Retina (tissue), 1 donor: ENCODE measurements at regions not wholly inside any gene's neighbourhood (a gene's known extent, or its start where the extent isn't known, plus 50 kb on each side); places are given as distances from the start of the nearest gene placed in this dataset.

Experiments
- DNase-seq: peaks from one replicate; pipeline ENCODE4 v3.0.0-alpha.2; 2016

DNA sequence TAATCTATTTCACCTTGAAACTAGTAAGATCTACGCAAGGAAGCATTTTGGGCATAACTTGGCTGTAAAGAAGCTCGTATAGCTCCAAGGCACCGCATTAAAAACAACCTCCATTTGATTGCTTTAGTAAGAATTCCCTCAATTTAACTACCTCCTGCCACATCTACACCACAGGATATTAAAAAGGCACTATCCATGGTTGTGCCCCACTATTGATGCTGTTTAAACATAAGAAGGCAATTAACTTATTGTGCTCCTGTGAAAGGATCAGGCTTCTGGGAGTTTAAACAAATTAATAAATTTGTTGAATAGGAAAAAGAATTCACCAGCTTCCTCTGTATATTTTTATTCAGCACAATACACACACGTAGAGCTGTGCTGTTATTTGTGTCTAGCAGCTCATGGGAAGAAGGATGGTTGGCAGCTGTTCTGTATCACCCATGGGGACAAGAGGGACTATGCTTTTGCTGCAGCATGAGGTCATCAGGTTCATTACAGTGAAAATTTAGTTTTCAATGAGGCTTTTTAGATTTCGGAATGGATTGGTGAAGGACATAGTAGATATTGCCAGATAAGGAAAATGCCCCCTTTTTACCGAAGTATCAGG is 513.3 kb downstream of the HAO1 start:
- peak; percentile 19 for DNase-seq

- DNase-seq = no peak
Observed at GRCh38 chr20:7428946-7429345, 511.3 kb downstream of the HAO1 start.

DNA sequence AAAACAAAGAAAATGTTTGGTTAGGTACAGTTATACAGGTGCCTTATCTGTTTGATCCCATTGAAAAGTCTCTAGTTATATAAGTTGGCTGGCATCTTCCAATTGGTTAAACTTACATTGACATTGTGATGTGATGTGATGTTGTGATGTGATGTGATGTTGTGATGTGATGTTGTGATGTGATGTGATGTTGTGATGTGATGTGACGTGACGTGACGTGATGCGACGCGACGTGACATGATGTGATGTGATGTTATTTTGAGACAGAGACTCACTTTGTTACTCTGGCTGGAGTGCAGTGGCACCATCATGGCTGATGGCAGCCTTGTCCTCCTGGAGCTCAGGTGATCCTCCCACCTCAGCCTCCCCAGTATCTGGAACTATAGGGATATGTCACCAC is 507.6 kb downstream of the HAO1 start:
- DNase-seq = no peak

- no peak for DNase-seq
Observed at GRCh38 chr20:7437311-7437710, 502.9 kb downstream of the HAO1 start.

DNA sequence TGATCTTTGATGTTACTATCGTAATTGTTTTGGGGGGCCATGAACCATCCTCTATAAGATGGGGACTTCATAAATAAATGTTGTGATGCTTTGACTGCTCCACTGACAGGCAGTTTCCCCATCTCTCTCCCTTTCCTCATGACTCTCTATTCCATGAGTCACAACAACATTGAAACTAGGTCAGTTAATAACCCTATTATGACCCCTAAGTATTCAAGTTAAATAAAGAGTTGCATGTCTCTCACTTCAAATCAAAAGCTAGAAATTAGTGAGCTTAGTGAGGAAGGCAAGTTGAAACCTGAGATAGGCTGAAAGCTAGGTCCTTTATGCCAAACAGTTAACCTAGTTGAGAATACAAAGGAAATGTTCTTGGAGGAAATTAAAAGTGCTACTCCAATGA is 491.0 kb downstream of the HAO1 start:
- DNase-seq = no peak

GRCh38 chr20:7452890-7453289 is 487.4 kb downstream of the HAO1 start:
- DNase-seq = no peak

- no peak for DNase-seq
Observed at GRCh38 chr20:7454047-7454446, 486.2 kb downstream of the HAO1 start.

GRCh38 chr20:7458459-7458858 is 481.8 kb downstream of the HAO1 start:
- no peak for DNase-seq

DNA sequence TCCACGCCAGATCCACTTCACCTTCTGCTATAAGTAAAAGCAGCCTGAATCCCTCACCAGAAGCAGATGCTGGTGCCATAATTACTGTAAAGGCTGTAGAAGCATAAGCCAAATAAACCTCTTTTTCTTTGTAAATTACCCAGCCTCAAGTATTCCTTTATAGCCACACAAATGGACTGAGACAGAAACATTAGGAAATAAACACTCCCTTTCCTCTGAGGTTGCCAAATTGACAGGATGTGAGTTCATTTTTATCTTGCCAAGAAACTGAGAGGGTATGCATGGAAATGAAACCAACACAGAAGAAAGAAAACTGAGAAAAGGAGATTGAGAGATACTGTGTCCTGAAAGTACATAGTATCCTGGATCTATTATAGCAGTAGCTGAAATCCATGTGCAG is 481.2 kb downstream of the HAO1 start:
- DNase-seq = no peak

- no peak for DNase-seq
Observed at GRCh38 chr20:7463290-7463689, 477.0 kb downstream of the HAO1 start.

DNA sequence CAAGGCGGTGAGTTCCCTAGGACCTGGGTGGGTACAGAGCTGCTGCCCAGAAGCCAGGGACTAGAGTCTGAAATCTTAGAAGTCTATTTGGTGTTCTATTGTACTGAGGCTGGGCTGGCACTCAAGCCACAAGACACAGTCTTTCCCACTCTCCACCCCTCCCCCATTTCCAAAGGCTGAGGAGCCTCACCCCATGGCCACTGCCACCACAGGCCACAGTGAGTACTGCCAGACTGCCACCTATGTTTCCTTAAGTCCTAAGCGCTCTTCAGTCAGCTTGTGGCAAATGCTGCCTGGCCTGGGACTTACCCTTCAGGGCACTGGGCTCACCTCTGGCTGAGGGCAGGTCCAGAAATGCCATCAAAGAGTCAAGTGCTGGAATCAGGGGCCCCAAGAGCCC is 469.3 kb downstream of the HAO1 start:
- DNase-seq = no peak

GRCh38 chr20:7490288-7490687 is 450.0 kb downstream of the HAO1 start:
- no peak for DNase-seq

GRCh38 chr20:7492257-7492656 is 448.0 kb downstream of the HAO1 start:
- DNase-seq = no peak

- DNase-seq = no peak
Observed at GRCh38 chr20:7493311-7493710, 446.9 kb downstream of the HAO1 start.

DNA sequence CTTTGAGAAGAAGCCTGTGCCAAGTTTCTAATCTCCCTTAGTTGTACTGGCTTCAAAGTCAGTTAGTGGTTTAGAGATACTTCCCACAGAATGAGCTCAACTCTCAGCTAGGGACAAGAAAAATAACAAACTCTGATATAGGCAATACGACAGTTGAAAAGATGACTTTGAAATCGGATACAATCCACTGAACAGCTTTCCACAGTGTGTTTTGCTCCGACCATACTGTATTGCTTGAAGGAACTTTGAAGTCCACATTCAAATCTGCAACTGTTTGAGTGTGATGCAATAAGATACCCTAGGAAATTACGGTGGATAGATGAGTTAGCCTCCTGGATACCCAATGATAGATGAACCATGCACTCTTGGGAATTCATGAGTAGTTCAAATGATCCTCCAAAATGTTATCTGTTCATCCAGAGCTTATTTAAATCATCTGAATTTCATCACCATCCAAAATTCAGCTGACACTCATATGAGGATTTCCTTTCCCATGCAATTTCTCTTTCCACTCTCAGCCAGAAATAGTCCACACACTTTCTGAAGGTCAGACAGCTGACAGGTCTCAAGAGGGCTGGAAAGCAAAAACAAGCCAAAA is 443.8 kb downstream of the HAO1 start:
- no peak for DNase-seq

DNA sequence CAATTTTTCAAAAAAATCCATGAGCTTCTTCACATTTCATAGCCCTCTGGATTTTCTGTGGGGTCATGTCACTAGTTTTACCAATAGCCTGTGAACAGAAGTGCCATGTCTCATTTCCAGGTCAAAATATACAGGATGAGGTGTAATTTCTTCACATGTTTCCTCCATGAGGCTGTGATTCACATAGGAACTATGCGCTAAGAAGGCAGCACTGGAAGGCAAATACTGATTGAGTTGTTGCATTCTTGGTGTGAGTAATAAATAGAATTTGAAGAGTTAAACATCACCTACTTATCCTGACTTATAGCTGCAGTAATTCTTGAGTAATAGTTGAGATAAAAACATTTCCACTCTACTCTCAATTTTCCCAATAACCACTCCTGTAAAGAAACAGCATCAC is 442.3 kb downstream of the HAO1 start:
- no peak for DNase-seq

DNA sequence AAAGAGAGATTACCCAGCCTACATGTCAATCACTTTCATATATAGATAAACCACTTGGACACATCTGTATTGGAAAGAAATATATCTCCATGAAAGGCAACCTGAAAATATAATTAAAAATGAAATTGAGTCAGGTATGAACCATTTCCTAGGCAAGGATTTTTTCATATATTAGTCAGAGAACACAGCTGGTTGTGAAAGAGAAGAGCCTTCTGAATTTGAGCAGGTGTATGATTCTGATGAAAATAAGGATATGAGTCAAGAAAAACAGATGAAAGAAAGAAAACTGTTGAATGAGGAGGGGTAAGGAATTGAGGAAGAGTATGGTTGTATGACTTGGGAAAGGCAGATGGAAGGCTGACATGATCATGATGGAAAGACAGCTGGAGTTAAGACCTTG is 441.1 kb downstream of the HAO1 start:
- no peak for DNase-seq

DNA sequence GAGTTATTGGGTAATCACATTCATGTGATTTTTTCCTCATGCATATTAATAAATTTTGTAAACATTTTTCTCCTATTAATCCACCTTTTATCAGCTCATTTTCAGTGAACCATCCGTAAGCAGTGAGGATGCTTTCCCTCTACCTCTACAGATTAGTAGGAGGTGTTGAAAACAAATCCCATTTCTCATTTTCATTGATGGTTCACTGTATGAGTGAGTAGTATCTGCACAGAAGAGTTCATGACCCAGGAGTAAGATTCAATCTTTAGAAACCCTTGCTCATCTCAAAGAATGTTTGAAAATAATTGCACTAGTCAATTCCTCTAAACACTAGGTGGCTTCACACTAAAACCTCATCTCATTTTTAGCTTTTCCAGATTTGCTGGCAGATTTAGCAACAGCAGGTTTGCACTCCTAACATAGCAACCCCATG is 440.0 kb downstream of the HAO1 start:
- no peak for DNase-seq

- DNase-seq = no peak
Observed at GRCh38 chr20:7503501-7503900, 436.8 kb downstream of the HAO1 start.

DNA sequence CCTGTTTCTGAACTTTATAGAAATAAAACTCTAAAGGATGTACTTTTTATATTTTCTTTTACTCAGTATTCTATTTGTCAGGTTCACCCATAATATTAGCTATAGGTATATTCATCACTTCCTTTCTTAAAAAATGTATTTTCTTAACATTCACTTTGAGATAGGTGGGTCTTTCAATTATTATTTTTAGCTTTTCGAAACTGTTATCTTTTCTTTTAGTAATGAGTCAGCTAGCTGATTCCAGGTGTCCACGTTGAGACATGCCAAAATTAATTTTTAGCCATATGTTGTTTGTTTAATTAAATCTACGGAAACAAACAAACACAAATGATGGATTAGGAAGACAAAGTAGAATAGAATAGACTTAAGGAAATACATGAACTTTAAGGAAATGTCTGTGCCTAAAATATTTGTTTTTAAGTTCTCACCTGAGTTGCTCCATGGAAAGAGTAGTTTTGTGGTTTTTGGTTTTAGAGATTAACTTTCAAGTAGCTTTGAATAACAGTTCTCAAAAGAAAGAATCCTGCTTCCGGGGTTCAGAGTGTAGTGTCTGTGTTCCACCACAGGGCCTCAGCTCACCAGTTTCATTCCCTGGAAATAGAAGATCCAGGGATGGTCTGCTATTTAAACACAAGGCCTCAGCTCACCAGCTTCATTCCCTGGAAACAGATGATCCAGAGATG is 435.0 kb downstream of the HAO1 start:
- DNase-seq = no peak

GRCh38 chr20:7505835-7506221 is 434.4 kb downstream of the HAO1 start:
- peak; percentile 23 for DNase-seq

DNA sequence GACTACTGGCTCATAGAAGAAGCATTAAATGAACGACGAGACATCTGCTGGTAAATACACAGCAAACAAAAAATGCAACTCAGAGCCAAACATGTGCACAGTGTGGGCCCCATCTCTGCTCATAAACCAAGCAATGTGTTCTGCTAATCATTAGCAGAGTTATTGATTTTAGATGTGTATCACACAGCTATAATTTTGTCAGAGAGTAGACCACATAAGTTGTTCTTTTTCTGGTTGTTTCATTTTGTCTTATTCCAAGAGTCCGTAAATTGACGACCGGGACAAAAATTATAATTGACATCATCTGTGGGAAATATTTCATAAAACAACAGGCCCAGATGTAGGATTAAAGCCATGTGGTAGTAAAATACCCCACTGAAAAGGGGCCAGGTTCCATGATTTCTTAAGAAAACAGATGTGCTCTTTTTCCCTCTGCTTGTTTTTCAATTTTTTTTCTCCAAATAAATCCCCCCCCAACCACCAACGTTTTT is 423.6 kb downstream of the HAO1 start:
- DNase-seq = no peak

DNA sequence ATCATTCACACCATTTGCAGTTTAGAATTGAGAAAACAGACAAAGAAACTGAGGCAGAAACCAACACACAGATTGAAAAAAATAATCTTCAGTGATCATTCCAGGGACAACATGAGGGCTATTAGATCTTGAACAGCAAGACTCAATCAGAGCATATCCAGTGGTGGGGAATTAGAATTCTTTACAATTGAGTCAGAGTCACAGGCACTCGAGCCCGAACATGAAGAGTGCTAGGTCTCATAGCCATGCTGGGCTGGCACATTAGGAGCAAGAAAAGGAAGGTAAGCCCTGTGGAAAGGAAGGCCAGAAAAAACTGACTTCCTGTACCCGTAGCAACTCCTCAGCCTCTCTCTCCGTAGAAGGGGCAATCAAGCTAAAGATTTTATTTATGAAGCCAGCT is 419.9 kb downstream of the HAO1 start:
- no peak for DNase-seq

GRCh38 chr20:7523288-7523687 is 417.0 kb downstream of the HAO1 start:
- DNase-seq = no peak

DNA sequence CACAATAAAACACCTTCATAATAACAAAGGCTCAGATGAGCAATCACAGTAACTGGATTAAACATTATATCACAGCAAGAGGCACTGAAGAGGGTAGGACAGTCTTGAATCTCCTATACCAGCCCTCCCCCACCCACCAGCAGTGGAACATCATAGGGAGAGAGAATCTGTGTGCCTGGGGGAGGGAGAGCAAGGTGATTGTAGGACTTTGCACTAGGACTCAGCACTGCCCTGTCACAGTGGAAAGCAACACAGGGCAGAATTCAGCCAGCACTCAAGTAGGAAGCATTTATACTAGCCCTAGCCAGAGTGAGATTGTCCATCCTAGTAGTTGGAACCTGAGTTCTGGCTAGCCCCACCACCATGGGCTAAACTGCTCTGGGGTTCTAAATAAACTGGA is 400.2 kb downstream of the HAO1 start:
- DNase-seq = no peak
